K562 (cell line): ENCODE measurements at regions not wholly inside any gene's neighbourhood (a gene's known extent, or its start where the extent isn't known, plus 50 kb on each side); places are given as distances from the start of the nearest gene placed in this dataset.
A peak's percentile ranks its signal among the peaks of the same experiment; 100 is the strongest.

Experiments used
- CEBPG ChIP-seq, 3 experiments: fragments of 200-800 bp in 1 of 3; sonication (Bioruptor generic) in 1 of 3; sonication (generic) in 1 of 3; formaldehyde crosslinking in 1 of 3; IDR thresholded peaks in 2 of 3; conservative IDR thresholded peaks in 1 of 3; 2 replicates each; pipeline versions ENCODE4 v1.6.1 to v1.8.0; 2016 to 2022; ENCODE audit warnings: missing compliant biosample characterization in 2 of 3, missing genetic modification characterization in 2 of 3, mild to moderate bottlenecking in 1 of 3, missing genetic modification reagents in 1 of 3
- EP300 ChIP-seq: IDR thresholded peaks from 2 replicates; pipeline ENCODE4 v1.6.1; 2012; ENCODE audit warnings: low read length, improper control_type of control experiment
- MAFG ChIP-seq: fragments of 450-650 bp; conservative IDR thresholded peaks from 2 replicates; pipeline ENCODE4 v1.6.1; 2016; ENCODE audit warnings: missing genetic modification characterization, missing compliant biosample characterization
- MAZ ChIP-seq, 2 experiments: fragments of 450-650 bp in 1 of 2; sonication (generic) in 1 of 2; formaldehyde crosslinking; IDR thresholded peaks in 1 of 2; conservative IDR thresholded peaks in 1 of 2; 2 replicates each; pipeline versions ENCODE4 v1.4.0 to v1.5.0; 2020; ENCODE audit warnings: mild to moderate bottlenecking in 1 of 2, missing genetic modification reagents in 1 of 2
- NCOA1 ChIP-seq: fragments of 450-650 bp; IDR thresholded peaks from 2 replicates; pipeline ENCODE4 v1.6.1; 2016; ENCODE audit warnings: low read depth
- POLR2AphosphoS5 ChIP-seq: IDR thresholded peaks from 2 replicates; pipeline ENCODE4 v1.6.1; 2011; ENCODE audit warnings: mild to moderate bottlenecking, low read depth, low read length, moderate library complexity; ENCODE audit not compliant: control insufficient read depth, insufficient read depth
- POLR2G ChIP-seq: fragments of 200-400 bp; formaldehyde crosslinking; IDR thresholded peaks from 2 replicates; pipeline ENCODE4 v1.6.1; 2017; ENCODE audit warnings: low read depth, mild to moderate bottlenecking, antibody characterized with exemption, low read length, moderate library complexity
- RFX5 ChIP-seq: IDR thresholded peaks from 2 replicates; pipeline ENCODE4 v1.6.1; 2011; ENCODE audit warnings: low read depth, mild to moderate bottlenecking, improper control_type of control experiment, low read length
- ZNF431 ChIP-seq: sonication (generic); formaldehyde crosslinking; IDR thresholded peaks from 2 replicates; pipeline ENCODE4 v1.8.0; 2022; ENCODE audit warnings: mild to moderate bottlenecking, missing genetic modification reagents
- TF ChIP-seq, protein P1 (sequence below): fragments of 450-650 bp; IDR thresholded peaks from 2 replicates; pipeline ENCODE4 v1.6.1; 2016
- TF ChIP-seq, protein P2 (sequence below): sonication (generic); formaldehyde crosslinking; IDR thresholded peaks from 2 replicates; pipeline ENCODE4 v1.8.1; 2022; ENCODE audit warnings: missing genetic modification reagents

DNA sequence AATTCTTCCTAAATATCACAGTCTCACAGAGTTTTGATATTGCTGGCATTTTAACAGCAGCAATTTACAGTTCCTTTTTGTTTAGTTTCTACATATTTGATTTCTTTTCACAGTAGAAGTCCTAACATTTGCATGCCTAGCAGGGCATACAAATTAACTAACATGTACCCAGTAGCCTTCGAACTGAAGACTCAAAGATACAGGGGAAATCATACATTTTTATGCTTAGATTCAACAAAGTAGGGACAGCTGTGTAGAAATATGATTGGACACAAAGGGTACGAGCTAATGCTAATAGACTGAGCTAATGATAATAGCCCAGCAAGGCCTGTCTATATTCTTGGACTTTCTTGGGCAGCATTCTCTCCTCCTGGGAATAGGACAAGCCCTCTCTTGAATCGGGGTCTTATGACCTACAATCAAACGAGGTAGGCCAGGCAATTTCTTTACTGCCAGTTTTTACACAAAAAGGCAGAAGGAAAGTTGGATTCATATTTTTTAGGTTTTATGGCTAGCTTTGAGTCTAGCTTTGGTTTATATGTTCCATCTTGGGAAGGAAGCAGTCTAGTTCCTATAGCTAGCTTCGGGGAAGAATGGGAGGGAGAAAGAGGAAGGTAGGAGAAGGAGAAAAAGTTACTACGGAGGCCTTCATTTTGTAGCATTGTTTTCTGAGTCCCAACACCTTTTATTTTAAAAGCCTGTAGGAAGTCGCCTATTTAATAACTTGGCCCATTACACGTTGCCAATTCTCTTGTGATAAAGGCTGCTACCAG lies 115.8 kb downstream of the HFE start:
- TF ChIP-seq NCOA1, result no peak
- no peak for TF ChIP-seq ZNF431 (CRISPR knock-in tag)
- TF ChIP-seq MAZ (CRISPR knock-in tag; conservative IDR thresholded peaks at IDR 0.05 in 1 of 2, IDR thresholded peaks at IDR 0.05 in 1 of 2), result peak; percentile 14 to 29; a peak in 1 of 4 replicates
- no peak for TF ChIP-seq EP300
- TF ChIP-seq, protein P1, sequence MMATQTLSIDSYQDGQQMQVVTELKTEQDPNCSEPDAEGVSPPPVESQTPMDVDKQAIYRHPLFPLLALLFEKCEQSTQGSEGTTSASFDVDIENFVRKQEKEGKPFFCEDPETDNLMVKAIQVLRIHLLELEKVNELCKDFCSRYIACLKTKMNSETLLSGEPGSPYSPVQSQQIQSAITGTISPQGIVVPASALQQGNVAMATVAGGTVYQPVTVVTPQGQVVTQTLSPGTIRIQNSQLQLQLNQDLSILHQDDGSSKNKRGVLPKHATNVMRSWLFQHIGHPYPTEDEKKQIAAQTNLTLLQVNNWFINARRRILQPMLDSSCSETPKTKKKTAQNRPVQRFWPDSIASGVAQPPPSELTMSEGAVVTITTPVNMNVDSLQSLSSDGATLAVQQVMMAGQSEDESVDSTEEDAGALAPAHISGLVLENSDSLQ, result no peak
- TF ChIP-seq MAFG (tag), result no peak
- TF ChIP-seq CEBPG (CRISPR knock-in tag; IDR thresholded peaks at IDR 0.05), result no peak
- no peak for TF ChIP-seq CEBPG (tag; conservative IDR thresholded peaks at IDR 0.05 in 1 of 2, IDR thresholded peaks at IDR 0.05 in 1 of 2)
- TF ChIP-seq, protein P2, sequence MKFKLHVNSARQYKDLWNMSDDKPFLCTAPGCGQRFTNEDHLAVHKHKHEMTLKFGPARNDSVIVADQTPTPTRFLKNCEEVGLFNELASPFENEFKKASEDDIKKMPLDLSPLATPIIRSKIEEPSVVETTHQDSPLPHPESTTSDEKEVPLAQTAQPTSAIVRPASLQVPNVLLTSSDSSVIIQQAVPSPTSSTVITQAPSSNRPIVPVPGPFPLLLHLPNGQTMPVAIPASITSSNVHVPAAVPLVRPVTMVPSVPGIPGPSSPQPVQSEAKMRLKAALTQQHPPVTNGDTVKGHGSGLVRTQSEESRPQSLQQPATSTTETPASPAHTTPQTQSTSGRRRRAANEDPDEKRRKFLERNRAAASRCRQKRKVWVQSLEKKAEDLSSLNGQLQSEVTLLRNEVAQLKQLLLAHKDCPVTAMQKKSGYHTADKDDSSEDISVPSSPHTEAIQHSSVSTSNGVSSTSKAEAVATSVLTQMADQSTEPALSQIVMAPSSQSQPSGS (CRISPR knock-in tag), result no peak
- TF ChIP-seq RFX5, result no peak
- peak; percentile 51; the same call in 1 of the 2 replicates for TF ChIP-seq POLR2AphosphoS5
- TF ChIP-seq POLR2G, result no peak
